ENCODE measurements at regions not wholly inside any gene's neighbourhood (a gene's known extent, or its start where the extent isn't known, plus 50 kb on each side); places are given as distances from the start of the nearest gene placed in this dataset.

- no peak for TF ChIP-seq CTCF (IDR thresholded peaks at IDR 0.05; ENCODE audit: low read length)
- no peak for TF ChIP-seq EZH2 (optimal IDR thresholded peaks at IDR 0.05; ENCODE audit: low read depth, low read length)
- no peak for TF ChIP-seq EZH2phosphoT487 (IDR thresholded peaks at IDR 0.05; ENCODE audit: low read length)
Observed at GRCh38 chr13:59463023-59463422, 700.7 kb downstream of the DIAPH3 start.
